HuH-7.5 (cell line): ENCODE measurements at regions not wholly inside any gene's neighbourhood (a gene's known extent, or its start where the extent isn't known, plus 50 kb on each side); places are given as distances from the start of the nearest gene placed in this dataset.

Source experiments
- DNase-seq: peaks from one replicate; pipeline ENCODE4 v3.0.0; 2011; ENCODE audit warnings: low spot score

GRCh38 chr2:59677158-59677557, 876.3 kb downstream of the BCL11A start:
- no peak for DNase-seq

GRCh38 chr2:59674100-59674499, 879.4 kb downstream of the BCL11A start:
- no peak for DNase-seq

- DNase-seq, result no peak
These were observed 888.4 kb downstream of the BCL11A start for GRCh38 chr2:59665021-59665420.

- no peak for DNase-seq
These were observed 891.2 kb downstream of the BCL11A start for GRCh38 chr2:59662127-59662861.

- no peak for DNase-seq
These were observed 893.2 kb downstream of the BCL11A start for GRCh38 chr2:59660262-59660661.

GRCh38 chr2:59658906-59659635, 894.4 kb downstream of the BCL11A start:
- no peak for DNase-seq

GRCh38 chr2:59655809-59656208, 897.6 kb downstream of the BCL11A start:
- DNase-seq, result no peak

- no peak for DNase-seq
These were observed 898.7 kb downstream of the BCL11A start for GRCh38 chr2:59654710-59655109.

GRCh38 chr2:59653164-59653563, 900.3 kb downstream of the BCL11A start:
- no peak for DNase-seq

GRCh38 chr2:59630789-59631188, 922.7 kb downstream of the BCL11A start:
- DNase-seq, result no peak

- no peak for DNase-seq
These were observed 925.9 kb downstream of the BCL11A start for GRCh38 chr2:59627599-59627998.

- DNase-seq, result no peak
These were observed 930.7 kb downstream of the BCL11A start for GRCh38 chr2:59622599-59623308.

GRCh38 chr2:59604123-59604522, 949.3 kb downstream of the BCL11A start:
- no peak for DNase-seq

- DNase-seq, result no peak
These were observed 958.7 kb downstream of the BCL11A start for GRCh38 chr2:59594671-59595222.

- DNase-seq, result no peak
These were observed 962.7 kb downstream of the BCL11A start for GRCh38 chr2:59590798-59591197.

- DNase-seq, result no peak
These were observed 963.6 kb downstream of the BCL11A start for GRCh38 chr2:59589881-59590280.

GRCh38 chr2:59588286-59588685, 965.2 kb downstream of the BCL11A start:
- DNase-seq, result no peak

- DNase-seq, result no peak
These were observed 967.3 kb downstream of the BCL11A start for GRCh38 chr2:59586176-59586575.

GRCh38 chr2:59585655-59586054, 967.8 kb downstream of the BCL11A start:
- no peak for DNase-seq

GRCh38 chr2:59584958-59585357, 968.5 kb downstream of the BCL11A start:
- no peak for DNase-seq

- DNase-seq, result no peak
These were observed 970.2 kb downstream of the BCL11A start for GRCh38 chr2:59583173-59583765.

- DNase-seq, result no peak
These were observed 975.1 kb downstream of the BCL11A start for GRCh38 chr2:59578349-59578748.
